ENCODE measurements at regions not wholly inside any gene's neighbourhood (a gene's known extent, or its start where the extent isn't known, plus 50 kb on each side); places are given as distances from the start of the nearest gene placed in this dataset.

DNA sequence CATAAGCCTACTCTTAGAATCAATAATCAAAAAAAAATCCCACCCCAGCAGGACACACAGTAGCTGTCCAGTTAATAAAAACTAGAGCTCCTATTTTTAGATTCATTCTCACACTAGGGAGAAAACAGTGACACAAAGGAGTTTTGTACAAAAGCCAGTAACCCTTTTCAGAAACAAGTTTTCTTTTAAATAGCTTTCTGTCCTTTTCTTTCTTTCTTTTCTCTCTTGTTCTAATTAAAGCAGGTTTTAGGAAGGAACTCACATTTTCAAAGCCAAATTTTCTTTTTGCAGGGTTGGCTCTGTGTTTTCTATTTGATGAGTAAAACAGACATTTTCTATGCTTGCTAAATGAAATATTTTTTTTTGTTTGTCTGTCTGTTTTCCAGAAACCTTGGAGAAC is 1390.7 kb downstream of the FAM181B start:
- TF ChIP-seq, protein P1, sequence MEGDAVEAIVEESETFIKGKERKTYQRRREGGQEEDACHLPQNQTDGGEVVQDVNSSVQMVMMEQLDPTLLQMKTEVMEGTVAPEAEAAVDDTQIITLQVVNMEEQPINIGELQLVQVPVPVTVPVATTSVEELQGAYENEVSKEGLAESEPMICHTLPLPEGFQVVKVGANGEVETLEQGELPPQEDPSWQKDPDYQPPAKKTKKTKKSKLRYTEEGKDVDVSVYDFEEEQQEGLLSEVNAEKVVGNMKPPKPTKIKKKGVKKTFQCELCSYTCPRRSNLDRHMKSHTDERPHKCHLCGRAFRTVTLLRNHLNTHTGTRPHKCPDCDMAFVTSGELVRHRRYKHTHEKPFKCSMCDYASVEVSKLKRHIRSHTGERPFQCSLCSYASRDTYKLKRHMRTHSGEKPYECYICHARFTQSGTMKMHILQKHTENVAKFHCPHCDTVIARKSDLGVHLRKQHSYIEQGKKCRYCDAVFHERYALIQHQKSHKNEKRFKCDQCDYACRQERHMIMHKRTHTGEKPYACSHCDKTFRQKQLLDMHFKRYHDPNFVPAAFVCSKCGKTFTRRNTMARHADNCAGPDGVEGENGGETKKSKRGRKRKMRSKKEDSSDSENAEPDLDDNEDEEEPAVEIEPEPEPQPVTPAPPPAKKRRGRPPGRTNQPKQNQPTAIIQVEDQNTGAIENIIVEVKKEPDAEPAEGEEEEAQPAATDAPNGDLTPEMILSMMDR (IDR thresholded peaks at IDR 0.05; ENCODE audit: low read depth, low read length, missing control alignments) = no peak
- H3K4me3 ChIP-seq (replicated peaks; ENCODE audit: low read depth, low read length) = no peak overlapping the region
- DNase-seq (ENCODE audit: extremely low read depth, low read depth) = no peak

DNA sequence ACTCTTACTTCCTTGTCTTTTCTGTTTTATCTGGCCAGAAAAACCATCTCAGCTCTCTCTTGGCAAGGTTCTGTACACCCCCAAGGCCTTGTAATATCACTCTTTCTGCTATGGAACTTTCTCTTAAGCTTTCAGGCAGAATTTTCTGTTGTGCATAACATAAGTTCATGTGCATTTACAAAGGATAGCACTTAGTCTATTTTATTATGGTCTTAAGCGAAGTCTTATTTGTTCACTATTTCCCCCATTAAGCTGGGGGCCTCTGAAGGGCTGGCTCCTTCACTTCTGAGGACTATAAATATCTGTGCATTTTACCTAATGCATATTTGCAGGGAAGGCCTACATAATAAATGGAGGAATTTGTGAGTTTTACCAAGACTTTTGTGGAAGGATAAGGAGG is 1393.4 kb downstream of the FAM181B start:
- no peak overlapping the region for H3K4me3 ChIP-seq (replicated peaks; ENCODE audit: low read depth, low read length)
- TF ChIP-seq, protein P1 (IDR thresholded peaks at IDR 0.05; ENCODE audit: low read depth, low read length, missing control alignments) = no peak
- no peak for DNase-seq (ENCODE audit: extremely low read depth, low read depth)

DNA sequence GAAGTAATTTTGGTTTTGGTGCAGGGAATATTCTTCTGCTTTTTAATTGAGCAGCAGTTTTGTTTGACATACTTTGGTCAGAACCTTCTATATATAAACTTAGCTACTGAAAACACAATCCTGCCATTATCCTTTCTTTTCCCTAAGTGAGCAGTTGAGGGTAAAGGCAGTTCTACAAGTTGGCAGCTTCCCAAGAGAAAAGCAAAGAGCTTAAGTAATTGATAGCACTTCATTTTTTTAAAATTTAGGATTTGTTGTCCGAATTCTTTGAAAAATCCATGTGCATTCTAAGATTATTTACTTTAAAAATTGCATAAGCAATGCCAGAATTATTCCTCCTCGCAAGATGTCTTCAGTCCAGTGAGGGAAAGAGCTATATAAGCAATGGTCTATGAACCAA is 1394.1 kb downstream of the FAM181B start:
- no peak for DNase-seq (ENCODE audit: extremely low read depth, low read depth)
- TF ChIP-seq, protein P1 (IDR thresholded peaks at IDR 0.05; ENCODE audit: low read depth, low read length, missing control alignments) = no peak
- H3K4me3 ChIP-seq (replicated peaks; ENCODE audit: low read depth, low read length) = no peak overlapping the region

DNA sequence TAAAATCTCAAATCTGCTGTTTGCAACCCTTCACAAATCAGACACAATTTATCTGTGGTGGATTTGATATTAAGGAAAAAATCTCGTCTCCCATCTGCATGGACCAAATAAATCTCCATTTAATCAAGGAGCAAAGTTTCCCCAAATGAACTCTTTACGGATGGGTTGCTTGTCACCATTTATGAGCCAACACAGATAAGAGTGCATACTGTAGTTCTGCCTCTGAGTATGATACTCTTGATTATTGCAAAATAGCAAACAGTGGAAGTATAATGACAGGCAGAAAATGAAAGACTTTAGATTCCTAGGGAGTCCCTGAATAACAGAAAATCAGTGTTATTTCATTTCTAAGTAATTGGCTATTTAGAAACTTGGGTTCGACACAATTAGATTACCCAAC is 1395.9 kb downstream of the FAM181B start:
- TF ChIP-seq, protein P1 (IDR thresholded peaks at IDR 0.05; ENCODE audit: low read depth, low read length, missing control alignments) = no peak
- DNase-seq (ENCODE audit: extremely low read depth, low read depth) = no peak
- H3K4me3 ChIP-seq (replicated peaks; ENCODE audit: low read depth, low read length) = no peak overlapping the region

DNA sequence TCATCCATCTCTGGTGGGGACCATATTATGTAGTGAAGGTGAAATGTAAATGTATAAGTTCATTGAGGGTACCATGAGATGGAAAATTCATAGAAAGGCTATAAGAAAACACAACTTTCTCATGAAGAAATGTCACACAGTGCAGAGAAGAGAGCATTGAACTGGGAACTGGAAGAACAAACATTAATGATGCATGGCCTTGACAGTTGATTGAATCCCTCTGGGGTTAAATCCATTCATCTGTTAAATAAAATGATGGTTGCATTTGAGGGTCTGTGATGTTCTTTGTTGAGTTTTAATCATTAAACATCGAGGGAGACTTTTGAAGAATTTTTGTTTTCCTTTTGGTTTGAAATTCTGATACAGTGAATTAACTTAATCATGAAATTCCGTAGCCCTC is 1401.4 kb downstream of the FAM181B start:
- no peak overlapping the region for H3K4me3 ChIP-seq (replicated peaks; ENCODE audit: low read depth, low read length)
- TF ChIP-seq, protein P1 (IDR thresholded peaks at IDR 0.05; ENCODE audit: low read depth, low read length, missing control alignments) = no peak
- DNase-seq (ENCODE audit: extremely low read depth, low read depth) = no peak

DNA sequence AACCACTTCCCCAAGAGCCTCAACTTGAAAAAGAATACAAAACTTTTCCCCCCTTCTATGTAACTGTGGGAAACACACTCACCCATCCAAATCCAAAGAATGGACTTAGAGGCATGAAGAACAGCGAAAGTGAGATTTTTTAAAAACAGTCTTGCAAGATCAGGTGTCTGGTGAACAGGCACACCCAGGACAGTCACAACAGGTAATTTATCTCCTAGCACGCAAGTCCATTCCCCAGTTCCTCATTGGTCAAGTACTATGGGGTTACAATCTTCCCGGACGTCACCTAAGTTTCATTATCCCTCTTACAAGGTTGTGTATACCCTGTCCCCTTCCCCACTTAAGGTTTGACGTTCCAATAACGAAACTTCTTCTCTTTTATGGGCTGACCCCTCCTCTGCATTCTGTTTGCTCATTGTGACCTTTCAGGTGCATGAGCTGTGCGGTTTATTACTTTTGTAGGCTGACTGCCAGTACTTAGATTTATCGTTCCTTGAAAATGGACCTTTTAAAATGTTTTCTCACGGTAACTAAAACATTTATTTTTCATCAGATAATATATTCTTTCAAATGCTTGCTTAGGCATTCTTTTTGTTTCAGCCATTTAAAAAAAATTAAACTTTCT is 1401.9 kb downstream of the FAM181B start:
- TF ChIP-seq, protein P1 (IDR thresholded peaks at IDR 0.05; ENCODE audit: low read depth, low read length, missing control alignments) = no peak
- DNase-seq (ENCODE audit: extremely low read depth, low read depth) = no peak
- no peak overlapping the region for H3K4me3 ChIP-seq (replicated peaks; ENCODE audit: low read depth, low read length)

DNA sequence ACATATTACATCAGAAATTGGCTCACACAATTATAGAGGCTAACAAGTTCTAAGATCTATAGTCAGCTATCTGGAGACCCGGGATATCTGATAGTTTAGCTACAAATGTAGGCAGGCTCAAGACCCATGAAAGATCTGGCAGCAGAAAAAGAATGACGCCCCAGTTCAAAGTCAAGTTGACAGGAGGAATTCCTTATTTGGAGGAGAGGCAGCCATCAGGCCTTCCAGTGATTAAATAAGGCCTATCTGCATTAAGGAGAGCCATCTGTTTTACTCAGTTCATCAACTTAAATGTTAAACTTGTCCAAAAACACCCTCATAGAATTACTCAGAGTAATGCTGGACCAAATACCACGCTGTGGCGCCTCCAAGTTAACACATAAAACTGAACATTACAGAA is 1402.6 kb downstream of the FAM181B start:
- TF ChIP-seq, protein P1 (IDR thresholded peaks at IDR 0.05; ENCODE audit: low read depth, low read length, missing control alignments) = no peak
- DNase-seq (ENCODE audit: extremely low read depth, low read depth) = no peak

More for the DNA sequence above, 1402.6 kb downstream of the FAM181B start:
- no peak overlapping the region for H3K4me3 ChIP-seq (replicated peaks; ENCODE audit: low read depth, low read length)

Measured in HFF-Myc (cell line).